B cell (primary cell): ENCODE measurements at regions not wholly inside any gene's neighbourhood (a gene's known extent, or its start where the extent isn't known, plus 50 kb on each side); places are given as distances from the start of the nearest gene placed in this dataset.

ENCODE experiments used
- ATAC-seq: fragments of 200-7000 bp; cut with Tn5 transposase; one replicate; pipeline ENCODE4 v1.10.0; 2021; ENCODE audit warnings: low read depth, mild to moderate bottlenecking, moderate number of reproducible peaks, moderate library complexity
- CTCF ChIA-PET: fragments of 350-600 bp; sonication (Branson Sonifier 250); formaldehyde crosslinking; loops from one replicate; lab custom pipeline; 2021; ENCODE audit warnings: antibody characterized with exemption, inconsistent platforms; lab: Charles Lee
- POLR2A ChIA-PET: fragments of 350-600 bp; sonication (Branson Sonifier 250); formaldehyde crosslinking; loops from one replicate; lab custom pipeline; 2021; ENCODE audit warnings: antibody characterized with exemption; lab: Charles Lee
- DNase-seq: peaks from one replicate; pipeline ENCODE4 v3.0.0; 2013
- H2AFZ ChIP-seq: 2 replicates; pipeline ENCODE4 v1.6.1; 2012; ENCODE audit warnings: mild to moderate bottlenecking, low read depth, low read length; ENCODE audit not compliant: insufficient read depth, poor library complexity, severe bottlenecking
- H3K27ac ChIP-seq, 2 donors: 1 replicate in 1 of 2; 2 replicates in 1 of 2; pipeline ENCODE4 v1.5.1; 2012 to 2013; ENCODE audit warnings: low read length in 2 of 2, mild to moderate bottlenecking in 2 of 2, moderate library complexity in 1 of 2
- H3K27me3 ChIP-seq, 4 experiments: fragments of 200-600 bp in 1 of 4; sonication (generic) in 1 of 4; replicated peaks in 1 of 4; 1 replicate in 2 of 4; 2 replicates in 2 of 4; pipeline versions ENCODE4 v1.6.1 to v1.7.0; 2013 to 2016; ENCODE audit warnings: low read length in 3 of 4, mild to moderate bottlenecking in 2 of 4, mixed read lengths in 1 of 4, moderate library complexity in 1 of 4; ENCODE audit not compliant: insufficient read depth in 4 of 4, control insufficient read depth in 3 of 4; ENCODE audit errors: control extremely low read depth in 1 of 4
- H3K36me3 ChIP-seq, 2 experiments: replicated peaks in 1 of 2; 1 replicate in 1 of 2; 2 replicates in 1 of 2; pipeline versions ENCODE4 v1.6.1 to v1.7.1; 2013; ENCODE audit warnings: low read length in 1 of 2; ENCODE audit not compliant: insufficient read depth in 2 of 2, control insufficient read depth in 1 of 2; ENCODE audit errors: control extremely low read depth in 1 of 2, extremely low read depth in 1 of 2
- H3K4me1 ChIP-seq, 2 donors: fragments of 200-600 bp in 1 of 2; sonication (generic) in 1 of 2; 1 replicate in 1 of 2; 2 replicates in 1 of 2; pipeline versions ENCODE4 v1.5.1 to v1.6.1; 2013 to 2017; ENCODE audit warnings: low read length in 2 of 2; ENCODE audit not compliant: control insufficient read depth in 2 of 2, insufficient read depth in 2 of 2
- H3K4me2 ChIP-seq: replicated peaks from 2 replicates; pipeline ENCODE3; 2012; ENCODE audit warnings: mild to moderate bottlenecking, low read depth, low read length; ENCODE audit not compliant: poor library complexity, severe bottlenecking
- H3K4me3 ChIP-seq, 5 experiments: fragments of 200-600 bp in 1 of 5; sonication (generic) in 1 of 5; 1 replicate in 3 of 5; 2 replicates in 2 of 5; pipeline versions ENCODE4 v1.5.1 to v1.7.0; 2011 to 2016; ENCODE audit warnings: low read length in 4 of 5, mild to moderate bottlenecking in 4 of 5, low read depth in 2 of 5, control low read depth in 1 of 5, moderate library complexity in 1 of 5; ENCODE audit not compliant: insufficient read depth in 1 of 5; ENCODE audit errors: control extremely low read depth in 1 of 5, extremely low read depth in 1 of 5
- H3K79me2 ChIP-seq: fragments of 200-600 bp; sonication (generic); one replicate; pipeline ENCODE4 v1.6.0; 2016; ENCODE audit warnings: low read length; ENCODE audit not compliant: control insufficient read depth, insufficient read depth
- H3K9ac ChIP-seq: fragments of 200-600 bp; sonication (generic); 2 replicates; pipeline ENCODE4 v1.6.1; 2017; ENCODE audit warnings: mild to moderate bottlenecking, low read length, moderate library complexity
- H3K9me3 ChIP-seq, 3 donors: one replicate each; pipeline versions ENCODE4 v1.6.1 to v1.7.1; 2013; ENCODE audit warnings: low read length in 2 of 3; ENCODE audit not compliant: control insufficient read depth in 2 of 3, insufficient read depth in 1 of 3; ENCODE audit errors: control extremely low read depth in 1 of 3
- H4K20me1 ChIP-seq: 2 replicates; pipeline ENCODE4 v1.6.0; 2012; ENCODE audit warnings: mild to moderate bottlenecking, low read length; ENCODE audit not compliant: insufficient read depth, control insufficient read depth, poor library complexity, severe bottlenecking
- H3K27ac Mint-ChIP-seq: one replicate; pipeline ENCODE4 v1.8.0; 2021; ENCODE audit warnings: mixed read lengths
- H3K27me3 Mint-ChIP-seq: one replicate; pipeline ENCODE4 v1.8.0; 2021; ENCODE audit warnings: mixed read lengths
- H3K4me1 Mint-ChIP-seq: one replicate; pipeline ENCODE4 v1.8.0; 2021; ENCODE audit warnings: mixed read lengths
- H3K4me3 Mint-ChIP-seq: one replicate; pipeline ENCODE4 v1.8.0; 2021; ENCODE audit warnings: mixed read lengths
- H3K9me3 Mint-ChIP-seq: one replicate; pipeline ENCODE4 v1.8.0; 2022; ENCODE audit warnings: mixed read lengths; ENCODE audit not compliant: insufficient read depth
- EZH2 ChIP-seq: IDR thresholded peaks from 2 replicates; pipeline ENCODE4 v1.6.1; 2012; ENCODE audit warnings: borderline replicate concordance, low read depth, mild to moderate bottlenecking, moderate library complexity, low read length; ENCODE audit not compliant: insufficient read depth, poor library complexity, severe bottlenecking
- WGBS: methylation state at CpG from one replicate; pipeline ENCODE4 v1.1.5; 2013; ENCODE audit warnings: missing lambda C conversion rate; ENCODE audit not compliant: insufficient coverage; 5-methylcytosine and 5-hydroxymethylcytosine counted together
- intact Hi-C: fragments of 100-400 bp; cut with micrococcal nuclease; formaldehyde crosslinking; loops from one replicate; pipeline ENCODE4 v1.10.0; 2022
- TF ChIP-seq, protein P1 (sequence below): fragments of 200-600 bp; IDR thresholded peaks from one replicate; pipeline ENCODE4 v1.8.0; 2022; ENCODE audit warnings: antibody characterized with exemption, mild to moderate bottlenecking

DNA sequence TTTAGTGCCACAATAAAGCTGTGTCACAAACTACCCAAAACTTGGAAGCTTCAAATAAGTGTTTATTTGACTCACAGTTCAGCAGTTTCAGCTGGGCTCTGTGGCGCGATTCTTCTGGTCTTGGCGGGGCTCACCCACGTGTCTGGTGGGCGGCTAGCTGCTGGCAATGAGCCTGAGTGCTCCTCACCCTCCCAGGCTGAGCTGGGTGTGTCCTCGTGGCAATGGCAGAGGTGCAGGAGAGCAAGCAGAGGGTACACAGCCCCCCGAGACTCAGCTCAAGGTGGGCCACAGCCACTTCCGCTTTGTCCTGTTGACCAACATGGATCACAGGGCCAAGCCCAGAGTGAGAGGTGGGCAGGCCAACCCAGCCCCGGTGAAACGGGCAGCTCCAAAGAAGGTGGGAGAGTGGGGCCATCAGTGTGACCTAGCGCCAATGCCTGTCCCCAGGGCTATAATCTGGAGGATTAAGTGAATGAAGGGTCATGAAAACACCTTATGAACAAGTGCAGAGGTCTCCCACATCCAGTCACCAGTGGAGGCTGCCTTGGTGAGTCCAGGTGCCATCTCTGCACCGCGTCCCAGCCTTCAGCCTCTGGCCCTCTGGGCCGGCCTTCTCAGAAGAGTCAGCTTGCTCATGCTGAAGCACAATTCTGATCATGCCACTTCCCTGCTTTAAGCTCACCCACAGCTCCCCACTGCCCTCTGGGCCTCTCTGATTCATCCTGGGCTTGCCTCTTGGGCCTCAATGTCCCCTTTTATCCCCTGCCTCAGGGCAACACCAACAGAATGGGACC lies 74.6 kb upstream of the RTL6 start:
- H3K4me1 Mint-ChIP-seq: no peaks in the 10 kb centered on the region
- CTCF ChIA-PET: interaction anchor here (2.1 kb wide), 1 partner anchor 580 kb away, joined by 7 read pairs; no protein-coding TSS in a partner anchor
- peaks cover 21% of the 10 kb centered on the region for H3K27me3 Mint-ChIP-seq
- no peaks in the 10 kb centered on the region for H3K36me3 ChIP-seq
- H3K4me2 ChIP-seq: no peak overlapping the region
- H4K20me1 ChIP-seq: no peaks in the 10 kb centered on the region
- H3K9me3 ChIP-seq: peaks cover 0 to 6% (median 0%) of the 10 kb centered on the region in 3 donors
- H3K4me3 ChIP-seq: no peak overlapping the region
- POLR2A ChIA-PET: no interaction called here
- intact Hi-C loops: no loop called here
- H3K9ac ChIP-seq: no peak overlapping the region
- no peak for ATAC-seq
- DNase-seq: no peak
- H3K4me3 Mint-ChIP-seq: no peak overlapping the region
- no peak overlapping the region for H3K27ac Mint-ChIP-seq
- H3K79me2 ChIP-seq: no peaks in the 10 kb centered on the region
- TF ChIP-seq EZH2: no peak
- TF ChIP-seq, protein P1, sequence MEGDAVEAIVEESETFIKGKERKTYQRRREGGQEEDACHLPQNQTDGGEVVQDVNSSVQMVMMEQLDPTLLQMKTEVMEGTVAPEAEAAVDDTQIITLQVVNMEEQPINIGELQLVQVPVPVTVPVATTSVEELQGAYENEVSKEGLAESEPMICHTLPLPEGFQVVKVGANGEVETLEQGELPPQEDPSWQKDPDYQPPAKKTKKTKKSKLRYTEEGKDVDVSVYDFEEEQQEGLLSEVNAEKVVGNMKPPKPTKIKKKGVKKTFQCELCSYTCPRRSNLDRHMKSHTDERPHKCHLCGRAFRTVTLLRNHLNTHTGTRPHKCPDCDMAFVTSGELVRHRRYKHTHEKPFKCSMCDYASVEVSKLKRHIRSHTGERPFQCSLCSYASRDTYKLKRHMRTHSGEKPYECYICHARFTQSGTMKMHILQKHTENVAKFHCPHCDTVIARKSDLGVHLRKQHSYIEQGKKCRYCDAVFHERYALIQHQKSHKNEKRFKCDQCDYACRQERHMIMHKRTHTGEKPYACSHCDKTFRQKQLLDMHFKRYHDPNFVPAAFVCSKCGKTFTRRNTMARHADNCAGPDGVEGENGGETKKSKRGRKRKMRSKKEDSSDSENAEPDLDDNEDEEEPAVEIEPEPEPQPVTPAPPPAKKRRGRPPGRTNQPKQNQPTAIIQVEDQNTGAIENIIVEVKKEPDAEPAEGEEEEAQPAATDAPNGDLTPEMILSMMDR: no peak
- no peaks in the 10 kb centered on the region for H3K27me3 ChIP-seq
- no peaks in the 10 kb centered on the region for H3K4me1 ChIP-seq
- 77% methylated on average over 14 of the region's 14 CpGs for WGBS
- no peaks in the 10 kb centered on the region for H3K9me3 Mint-ChIP-seq
- H3K27ac ChIP-seq: no peak overlapping the region
- H2AFZ ChIP-seq: no peak overlapping the region
